ENCODE measurements at regions not wholly inside any gene's neighbourhood (a gene's known extent, or its start where the extent isn't known, plus 50 kb on each side); places are given as distances from the start of the nearest gene placed in this dataset.
A peak's percentile ranks its signal among the peaks of the same experiment; 100 is the strongest.

GRCh38 chr17:52395308-52395707 is 236.8 kb upstream of the CA10 start:
- Histone ChIP-seq H3K36me3 (ENCODE audit: control insufficient read depth, insufficient read depth, low read length) (no peaks in the 10 kb centered on the region), H3K4me1 (ENCODE audit: control insufficient read depth, insufficient read depth, low read length) (no peaks in the 10 kb centered on the region), H3K27me3 (ENCODE audit: control insufficient read depth, insufficient read depth, low read length) (no peaks in the 10 kb centered on the region), H3K27ac (ENCODE audit: low read length) (no peak overlapping the region), H3K4me3 (ENCODE audit: low read length) (no peak overlapping the region), H3K9me3 (replicated peaks; ENCODE audit: control insufficient read depth, low read depth, low read length) (no peaks in the 10 kb centered on the region)
- DNase-seq = no peak
- WGBS (ENCODE audit: insufficient coverage) = no CpG with 5 or more reads among the region's 3 CpGs

GRCh38 chr17:52390422-52390821 is 231.9 kb upstream of the CA10 start:
- no peaks in the 10 kb centered on the region for H3K4me1 ChIP-seq (ENCODE audit: control insufficient read depth, insufficient read depth, low read length)
- H3K9me3 ChIP-seq (replicated peaks; ENCODE audit: control insufficient read depth, low read depth, low read length) = no peaks in the 10 kb centered on the region
- DNase-seq = no peak
- H3K27me3 ChIP-seq (ENCODE audit: control insufficient read depth, insufficient read depth, low read length) = no peaks in the 10 kb centered on the region
- H3K27ac ChIP-seq (ENCODE audit: low read length) = no peak overlapping the region
- no peak overlapping the region for H3K4me3 ChIP-seq (ENCODE audit: low read length)
- no peaks in the 10 kb centered on the region for H3K36me3 ChIP-seq (ENCODE audit: control insufficient read depth, insufficient read depth, low read length)
- WGBS (ENCODE audit: insufficient coverage) = no CpG with 5 or more reads among the region's 1 CpG

GRCh38 chr17:52389632-52390031 is 231.1 kb upstream of the CA10 start:
- Histone ChIP-seq H3K27ac (ENCODE audit: low read length) (no peak overlapping the region), H3K9me3 (replicated peaks; ENCODE audit: control insufficient read depth, low read depth, low read length) (no peaks in the 10 kb centered on the region), H3K4me1 (ENCODE audit: control insufficient read depth, insufficient read depth, low read length) (no peaks in the 10 kb centered on the region), H3K4me3 (ENCODE audit: low read length) (no peak overlapping the region), H3K27me3 (ENCODE audit: control insufficient read depth, insufficient read depth, low read length) (no peaks in the 10 kb centered on the region), H3K36me3 (ENCODE audit: control insufficient read depth, insufficient read depth, low read length) (no peaks in the 10 kb centered on the region)
- WGBS (ENCODE audit: insufficient coverage) = no CpG with 5 or more reads among the region's 4 CpGs
- no peak for DNase-seq

DNA sequence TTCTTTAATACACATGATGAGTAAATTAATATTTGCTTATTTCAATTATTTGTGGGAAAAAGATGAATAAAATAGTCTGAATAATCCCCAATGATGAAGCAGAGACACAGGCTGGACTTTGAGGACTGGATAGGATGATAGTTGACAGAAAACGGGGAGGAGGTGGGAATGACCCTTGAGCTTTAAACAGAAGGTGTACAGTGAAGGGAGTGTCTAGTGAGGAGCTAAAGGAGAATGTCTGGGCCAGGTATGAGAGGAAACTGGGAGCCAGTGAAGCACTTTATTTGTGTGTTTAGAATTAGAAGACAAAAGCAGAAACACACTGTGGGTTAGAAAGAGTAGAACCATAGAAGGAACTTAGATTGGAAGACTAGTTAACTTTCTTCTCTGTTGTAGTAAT is 230.4 kb upstream of the CA10 start:
- Histone ChIP-seq H3K27ac (ENCODE audit: low read length) (no peak overlapping the region), H3K36me3 (ENCODE audit: control insufficient read depth, insufficient read depth, low read length) (no peaks in the 10 kb centered on the region), H3K9me3 (replicated peaks; ENCODE audit: control insufficient read depth, low read depth, low read length) (no peaks in the 10 kb centered on the region), H3K27me3 (ENCODE audit: control insufficient read depth, insufficient read depth, low read length) (no peaks in the 10 kb centered on the region), H3K4me1 (ENCODE audit: control insufficient read depth, insufficient read depth, low read length) (no peaks in the 10 kb centered on the region), H3K4me3 (ENCODE audit: low read length) (no peak overlapping the region)
- 86% methylated on average over 1 of the region's 1 CpG for WGBS (ENCODE audit: insufficient coverage)
- no peak for DNase-seq

GRCh38 chr17:52384695-52385094 is 226.2 kb upstream of the CA10 start:
- Histone ChIP-seq H3K4me1 (ENCODE audit: control insufficient read depth, insufficient read depth, low read length) (no peaks in the 10 kb centered on the region), H3K9me3 (replicated peaks; ENCODE audit: control insufficient read depth, low read depth, low read length) (no peaks in the 10 kb centered on the region), H3K4me3 (ENCODE audit: low read length) (no peak overlapping the region), H3K27ac (ENCODE audit: low read length) (no peak overlapping the region), H3K27me3 (ENCODE audit: control insufficient read depth, insufficient read depth, low read length) (no peaks in the 10 kb centered on the region), H3K36me3 (ENCODE audit: control insufficient read depth, insufficient read depth, low read length) (no peaks in the 10 kb centered on the region)
- DNase-seq = no peak
- WGBS (ENCODE audit: insufficient coverage) = no CpG with 5 or more reads among the region's 5 CpGs

DNA sequence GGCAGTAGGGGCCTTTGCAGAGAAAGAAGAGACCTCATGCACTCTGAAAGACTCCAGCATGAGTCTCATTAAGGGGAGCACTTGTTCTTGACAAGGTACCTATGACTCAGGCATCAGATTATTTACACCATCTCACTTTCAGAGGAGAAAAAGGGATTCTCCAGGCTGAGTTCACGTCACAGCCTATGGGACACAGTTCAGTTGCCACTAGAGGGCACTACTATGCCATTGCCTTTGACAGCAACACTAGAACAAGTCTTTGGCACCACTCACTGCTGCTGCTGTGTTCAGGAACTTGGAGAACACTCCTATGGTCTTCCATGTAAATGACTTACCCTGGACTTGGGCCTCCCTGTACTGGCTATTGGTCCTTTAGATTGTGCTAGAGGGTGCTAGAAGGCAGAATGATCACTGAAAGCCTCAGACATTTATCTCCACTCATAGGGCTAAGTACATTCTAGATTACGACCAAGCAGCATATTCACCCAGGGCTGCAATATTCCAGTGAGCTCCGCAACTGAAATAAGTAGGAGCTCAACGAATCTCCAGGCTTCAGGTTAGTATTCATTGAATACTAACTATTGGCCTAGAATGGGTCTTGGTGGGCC is 225.1 kb upstream of the CA10 start:
- Histone ChIP-seq H3K27me3 (ENCODE audit: control insufficient read depth, insufficient read depth, low read length) (no peaks in the 10 kb centered on the region), H3K27ac (ENCODE audit: low read length) (no peak overlapping the region), H3K4me3 (ENCODE audit: low read length) (no peak overlapping the region), H3K36me3 (ENCODE audit: control insufficient read depth, insufficient read depth, low read length) (no peaks in the 10 kb centered on the region), H3K4me1 (ENCODE audit: control insufficient read depth, insufficient read depth, low read length) (no peaks in the 10 kb centered on the region), H3K9me3 (replicated peaks; ENCODE audit: control insufficient read depth, low read depth, low read length) (no peaks in the 10 kb centered on the region)
- DNase-seq = peak; percentile 70
- no CpG with 5 or more reads among the region's 4 CpGs for WGBS (ENCODE audit: insufficient coverage)

DNA sequence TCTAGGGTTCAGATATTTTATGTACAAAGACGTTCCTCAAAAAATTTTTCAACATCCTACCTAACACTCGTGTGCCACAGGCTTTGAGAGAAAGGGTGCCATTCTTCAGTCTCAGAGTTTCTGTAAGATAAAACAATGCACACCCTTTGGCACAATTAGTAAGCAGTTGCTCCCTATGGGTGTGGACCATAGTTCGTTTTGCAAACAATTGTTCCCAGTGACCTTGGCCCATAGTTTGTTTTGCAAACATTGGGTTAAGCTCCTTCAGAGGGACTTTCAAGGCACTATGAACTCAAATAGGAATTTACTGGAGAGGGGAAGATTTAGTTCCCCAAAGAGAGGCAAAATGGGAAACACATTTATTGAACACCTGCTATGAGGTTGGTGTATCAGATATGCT is 220.3 kb upstream of the CA10 start:
- H3K4me1 ChIP-seq (ENCODE audit: control insufficient read depth, insufficient read depth, low read length) = no peaks in the 10 kb centered on the region
- H3K36me3 ChIP-seq (ENCODE audit: control insufficient read depth, insufficient read depth, low read length) = no peaks in the 10 kb centered on the region
- no peaks in the 10 kb centered on the region for H3K9me3 ChIP-seq (replicated peaks; ENCODE audit: control insufficient read depth, low read depth, low read length)
- no peak overlapping the region for H3K4me3 ChIP-seq (ENCODE audit: low read length)
- no peaks in the 10 kb centered on the region for H3K27me3 ChIP-seq (ENCODE audit: control insufficient read depth, insufficient read depth, low read length)
- no peak overlapping the region for H3K27ac ChIP-seq (ENCODE audit: low read length)
- DNase-seq = no peak
- WGBS (ENCODE audit: insufficient coverage) = 67% methylated on average over 1 of the region's 3 CpGs

DNA sequence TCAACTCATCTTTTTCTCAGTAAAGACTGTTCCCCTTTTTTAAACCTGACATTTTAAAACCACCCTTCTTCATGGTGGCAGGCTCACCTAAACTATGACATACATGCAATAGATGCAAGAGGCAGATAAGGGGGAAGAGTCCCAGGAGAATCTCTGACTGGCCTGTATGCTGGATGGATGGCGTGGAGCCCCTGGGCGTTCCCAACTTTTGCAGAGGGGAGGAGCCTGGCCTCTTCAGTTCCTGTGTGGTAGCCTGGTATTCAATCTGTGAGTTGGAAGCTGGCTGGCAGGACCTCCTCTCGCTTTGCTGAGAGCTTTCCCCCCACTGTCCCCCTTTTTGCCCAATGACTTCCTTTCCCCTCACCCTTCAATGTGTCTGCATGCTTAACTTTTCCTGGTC is 217.6 kb upstream of the CA10 start:
- no peaks in the 10 kb centered on the region for H3K27me3 ChIP-seq (ENCODE audit: control insufficient read depth, insufficient read depth, low read length)
- H3K9me3 ChIP-seq (replicated peaks; ENCODE audit: control insufficient read depth, low read depth, low read length) = no peaks in the 10 kb centered on the region
- H3K4me3 ChIP-seq (ENCODE audit: low read length) = no peak overlapping the region
- H3K4me1 ChIP-seq (ENCODE audit: control insufficient read depth, insufficient read depth, low read length) = no peaks in the 10 kb centered on the region
- H3K27ac ChIP-seq (ENCODE audit: low read length) = no peak overlapping the region
- H3K36me3 ChIP-seq (ENCODE audit: control insufficient read depth, insufficient read depth, low read length) = no peaks in the 10 kb centered on the region
- no peak for DNase-seq
- WGBS (ENCODE audit: insufficient coverage) = 83% methylated on average over 2 of the region's 3 CpGs

DNA sequence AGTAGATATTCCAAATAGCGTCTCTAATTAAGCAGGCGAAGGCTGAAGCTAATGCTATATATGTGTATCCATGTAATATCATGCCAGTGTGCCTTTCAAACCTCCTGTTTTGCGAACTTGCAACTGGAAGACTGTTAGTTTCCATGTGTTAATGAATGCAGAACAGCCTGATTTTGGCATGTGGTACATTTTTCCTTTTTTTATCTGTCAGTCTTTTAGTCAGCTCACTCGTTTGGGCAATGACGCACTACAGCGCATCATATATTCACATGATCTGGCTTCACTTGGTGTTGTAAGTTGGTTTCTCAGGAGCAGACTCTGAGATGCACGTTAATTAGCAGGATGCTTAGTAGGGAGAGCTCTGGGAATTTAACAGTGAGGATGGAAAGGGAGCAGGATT is 210.4 kb upstream of the CA10 start:
- no peaks in the 10 kb centered on the region for H3K9me3 ChIP-seq (replicated peaks; ENCODE audit: control insufficient read depth, low read depth, low read length)
- no peak overlapping the region for H3K27ac ChIP-seq (ENCODE audit: low read length)
- DNase-seq = no peak
- no peaks in the 10 kb centered on the region for H3K27me3 ChIP-seq (ENCODE audit: control insufficient read depth, insufficient read depth, low read length)
- H3K4me1 ChIP-seq (ENCODE audit: control insufficient read depth, insufficient read depth, low read length) = no peaks in the 10 kb centered on the region
- H3K4me3 ChIP-seq (ENCODE audit: low read length) = no peak overlapping the region
- 56% methylated on average over 2 of the region's 7 CpGs for WGBS (ENCODE audit: insufficient coverage)
- no peaks in the 10 kb centered on the region for H3K36me3 ChIP-seq (ENCODE audit: control insufficient read depth, insufficient read depth, low read length)

DNA sequence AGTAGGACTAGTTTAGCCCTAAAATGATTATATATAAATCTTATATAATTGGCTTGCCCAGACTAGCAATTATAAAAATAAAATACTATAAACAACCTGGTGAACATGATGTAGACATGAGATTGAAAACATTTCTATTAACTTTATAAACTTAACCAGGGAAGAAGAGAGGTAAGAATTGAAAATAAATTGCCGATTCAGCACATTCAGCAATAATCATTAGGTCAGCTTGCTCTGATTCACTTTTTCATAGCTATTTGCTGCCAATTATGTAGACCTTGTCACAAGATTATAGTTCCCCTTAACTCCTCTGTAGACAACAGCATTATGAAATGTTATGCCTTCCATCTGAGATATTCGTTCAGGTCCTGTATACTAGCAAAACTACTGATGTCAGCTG is 199.3 kb upstream of the CA10 start:
- Histone ChIP-seq H3K4me3 (ENCODE audit: low read length) (no peak overlapping the region), H3K9me3 (replicated peaks; ENCODE audit: control insufficient read depth, low read depth, low read length) (no peaks in the 10 kb centered on the region), H3K4me1 (ENCODE audit: control insufficient read depth, insufficient read depth, low read length) (no peaks in the 10 kb centered on the region), H3K36me3 (ENCODE audit: control insufficient read depth, insufficient read depth, low read length) (no peaks in the 10 kb centered on the region), H3K27me3 (ENCODE audit: control insufficient read depth, insufficient read depth, low read length) (no peaks in the 10 kb centered on the region), H3K27ac (ENCODE audit: low read length) (no peak overlapping the region)
- DNase-seq = no peak
- no CpG with 5 or more reads among the region's 2 CpGs for WGBS (ENCODE audit: insufficient coverage)

DNA sequence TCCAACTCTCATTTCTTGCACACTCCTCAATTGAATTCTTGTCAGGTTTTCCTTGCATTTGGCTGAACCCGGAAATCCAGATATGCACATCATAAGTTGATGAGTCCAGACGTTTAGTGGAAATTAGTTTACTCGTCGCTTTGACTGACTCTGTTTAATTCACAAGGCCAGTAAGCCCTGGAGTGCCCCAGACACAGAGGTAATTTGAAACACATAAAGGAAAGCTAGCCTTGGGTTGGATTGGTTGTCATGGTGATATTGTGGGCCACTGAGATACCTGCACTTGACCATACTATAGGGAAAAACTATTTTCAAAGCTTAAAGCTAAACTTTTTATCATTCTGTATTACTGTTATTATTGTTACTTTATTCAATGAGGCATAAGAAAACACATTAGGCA is 178.3 kb upstream of the CA10 start:
- WGBS (ENCODE audit: insufficient coverage) = 8% methylated on average over 3 of the region's 4 CpGs

More for the DNA sequence above, 178.3 kb upstream of the CA10 start:
- no peaks in the 10 kb centered on the region for H3K36me3 ChIP-seq (ENCODE audit: control insufficient read depth, insufficient read depth, low read length)
- no peak overlapping the region for H3K27ac ChIP-seq (ENCODE audit: low read length)
- no peaks in the 10 kb centered on the region for H3K27me3 ChIP-seq (ENCODE audit: control insufficient read depth, insufficient read depth, low read length)
- no peak for DNase-seq
- no peak overlapping the region for H3K4me3 ChIP-seq (ENCODE audit: low read length)
- peaks cover 2% of the 10 kb centered on the region for H3K9me3 ChIP-seq (replicated peaks; ENCODE audit: control insufficient read depth, low read depth, low read length)
- H3K4me1 ChIP-seq (ENCODE audit: control insufficient read depth, insufficient read depth, low read length) = no peaks in the 10 kb centered on the region

Data from muscle of leg (tissue), 3 donors.